ENCODE measurements at regions not wholly inside any gene's neighbourhood (a gene's known extent, or its start where the extent isn't known, plus 50 kb on each side); places are given as distances from the start of the nearest gene placed in this dataset.

GRCh38 chr11:95346265-95346664, 115.3 kb upstream of the SESN3 start:
- DNase-seq (ENCODE audit: low read depth): no peak

- no peak for DNase-seq (ENCODE audit: low read depth)
Measured at GRCh38 chr11:95345651-95346050, 114.6 kb upstream of the SESN3 start.

- DNase-seq (ENCODE audit: low read depth): no peak
Measured at GRCh38 chr11:95344932-95345642, 114.1 kb upstream of the SESN3 start.

GRCh38 chr11:95341221-95341620, 110.2 kb upstream of the SESN3 start:
- DNase-seq (ENCODE audit: low read depth): no peak

DNA sequence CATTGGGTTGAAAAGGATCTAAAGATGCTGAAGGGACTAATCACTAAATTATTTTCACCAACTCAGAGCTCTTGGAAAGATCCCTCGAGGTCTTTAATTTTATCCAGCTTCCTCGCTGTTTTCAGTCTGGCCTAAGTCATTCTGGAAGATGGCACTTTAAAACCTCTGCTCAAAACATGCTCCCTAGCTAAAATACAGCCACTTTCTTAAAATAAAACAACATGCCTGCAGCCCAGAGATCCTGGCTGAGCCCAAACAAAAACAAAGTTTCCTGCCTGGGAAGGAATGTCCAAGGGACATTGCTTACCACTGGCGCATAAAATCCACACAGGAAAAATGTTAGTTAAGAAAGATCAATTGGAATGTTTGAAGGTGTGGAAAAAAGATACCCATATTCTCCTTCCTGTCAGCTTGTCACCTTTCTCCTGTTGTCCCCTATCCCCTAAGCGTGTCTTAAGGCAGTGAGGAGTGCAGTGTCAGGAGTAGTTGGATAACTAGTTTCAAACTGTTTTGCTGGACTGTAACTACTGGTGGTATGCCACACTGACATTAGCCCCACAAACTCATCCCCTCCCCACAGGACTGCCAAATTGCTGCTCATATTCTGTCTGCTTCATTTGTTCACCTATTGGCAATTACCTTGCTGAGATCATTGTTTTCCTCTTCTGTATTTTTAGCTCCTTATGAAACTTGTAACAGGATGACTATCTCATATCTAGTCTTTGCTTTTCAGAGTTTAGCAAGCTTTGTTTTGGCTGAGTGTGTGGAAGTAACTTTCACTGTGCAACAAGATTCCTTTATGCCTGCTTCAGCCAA, 108.3 kb upstream of the SESN3 start:
- no peak for DNase-seq (ENCODE audit: low read depth)

GRCh38 chr11:95338430-95338991, 107.5 kb upstream of the SESN3 start:
- no peak for DNase-seq (ENCODE audit: low read depth)

GRCh38 chr11:95337972-95338429, 107.0 kb upstream of the SESN3 start:
- DNase-seq (ENCODE audit: low read depth): no peak

GRCh38 chr11:95337175-95337957, 106.4 kb upstream of the SESN3 start:
- no peak for DNase-seq (ENCODE audit: low read depth)

DNA sequence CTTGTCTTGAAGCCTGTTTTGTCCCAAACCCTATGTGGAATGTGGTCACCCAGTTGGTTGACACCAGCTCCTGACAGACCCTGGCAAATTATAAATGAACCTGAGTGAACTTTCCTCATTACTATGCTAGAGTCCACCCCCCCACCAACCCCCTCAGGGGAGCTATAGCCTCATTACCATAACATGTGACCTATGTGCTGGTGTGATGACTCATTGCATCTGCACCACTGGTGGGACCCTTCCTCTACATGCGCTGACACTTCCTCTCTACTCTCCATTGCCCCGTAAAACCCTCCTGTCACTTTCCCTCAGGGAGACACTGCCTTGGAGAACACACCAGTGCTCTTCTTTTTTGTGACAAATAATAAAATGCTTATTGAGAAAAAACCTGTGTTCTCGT, 105.0 kb upstream of the SESN3 start:
- DNase-seq (ENCODE audit: low read depth): no peak

GRCh38 chr11:95331161-95331560, 100.2 kb upstream of the SESN3 start:
- no peak for DNase-seq (ENCODE audit: low read depth)

DNA sequence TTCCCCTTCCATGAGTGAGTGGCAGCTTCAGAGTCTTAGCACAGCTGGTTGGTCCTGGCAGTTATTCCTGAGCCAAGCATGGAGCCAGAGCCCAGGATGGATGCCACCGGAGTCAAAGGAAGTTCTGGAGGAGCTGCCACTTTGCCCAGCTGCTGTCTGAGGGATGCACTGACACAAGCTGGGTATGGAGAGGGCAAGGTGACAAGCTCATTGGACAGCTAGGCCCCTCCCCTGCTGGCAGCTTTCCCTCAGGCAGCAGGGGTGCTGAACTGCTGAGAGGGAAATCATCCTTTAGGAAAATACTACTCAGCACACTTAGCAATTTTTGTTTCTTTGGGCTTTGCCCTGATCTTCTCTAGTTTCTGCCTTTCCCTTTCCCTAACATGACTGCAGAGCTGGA, 99.3 kb upstream of the SESN3 start:
- DNase-seq (ENCODE audit: low read depth): no peak

DNA sequence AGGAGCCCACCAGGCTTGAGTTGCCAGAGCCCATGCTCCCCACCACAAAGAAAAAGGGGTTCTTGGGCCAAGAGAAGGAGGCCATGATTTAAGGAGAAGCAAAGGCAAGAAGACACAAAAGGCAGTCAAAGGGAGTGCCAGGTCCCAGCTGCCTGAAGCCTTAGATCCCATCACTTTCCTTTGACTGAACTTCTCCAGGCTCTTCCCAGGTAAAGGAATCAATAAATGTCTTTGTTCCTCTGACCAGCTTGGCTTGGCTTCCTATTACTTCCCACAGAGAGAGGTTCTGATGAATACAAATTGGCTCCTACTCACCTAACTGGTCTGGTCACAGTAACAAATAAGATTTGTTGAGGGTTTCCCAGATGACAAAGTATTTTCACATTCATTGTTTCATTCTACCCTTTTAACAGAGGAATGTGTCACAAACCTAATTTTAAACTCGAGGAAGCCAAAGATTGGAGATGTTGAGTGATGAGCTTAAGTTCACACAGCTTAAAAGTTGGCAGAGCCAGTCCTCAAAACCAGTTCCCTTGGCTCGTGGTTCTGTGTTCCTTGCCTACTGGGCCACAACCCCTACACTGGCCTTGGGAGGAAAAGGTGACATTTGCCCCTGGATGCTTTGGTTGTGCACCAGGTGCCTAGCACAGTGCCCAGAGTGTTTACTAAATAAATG, 96.4 kb upstream of the SESN3 start:
- DNase-seq (ENCODE audit: low read depth): no peak

- no peak for DNase-seq (ENCODE audit: low read depth)
Measured at GRCh38 chr11:95325777-95326258, 94.8 kb upstream of the SESN3 start.

- no peak for DNase-seq (ENCODE audit: low read depth)
Measured at GRCh38 chr11:95324826-95325225, 93.8 kb upstream of the SESN3 start.

GRCh38 chr11:95322539-95322938, 91.5 kb upstream of the SESN3 start:
- DNase-seq (ENCODE audit: low read depth): no peak

DNA sequence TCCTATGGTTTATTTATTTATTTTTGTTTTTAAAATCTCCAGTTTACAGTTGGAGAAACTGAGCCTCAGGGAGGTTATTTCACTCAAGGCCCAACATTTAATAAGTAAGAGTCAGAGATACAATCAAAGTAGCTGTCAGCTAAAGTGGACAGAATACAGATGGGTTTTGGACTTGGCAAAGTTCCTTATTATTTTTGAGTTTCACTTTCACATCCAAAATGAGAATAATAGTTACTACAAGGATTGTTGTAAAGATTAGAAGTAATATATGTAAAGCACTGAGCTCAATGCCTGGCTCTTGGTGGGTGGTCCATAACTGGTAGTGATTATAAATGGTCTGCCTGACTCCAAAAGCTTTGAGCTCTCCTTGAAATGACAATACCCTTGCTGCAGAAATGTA, 87.5 kb upstream of the SESN3 start:
- DNase-seq (ENCODE audit: low read depth): no peak

DNA sequence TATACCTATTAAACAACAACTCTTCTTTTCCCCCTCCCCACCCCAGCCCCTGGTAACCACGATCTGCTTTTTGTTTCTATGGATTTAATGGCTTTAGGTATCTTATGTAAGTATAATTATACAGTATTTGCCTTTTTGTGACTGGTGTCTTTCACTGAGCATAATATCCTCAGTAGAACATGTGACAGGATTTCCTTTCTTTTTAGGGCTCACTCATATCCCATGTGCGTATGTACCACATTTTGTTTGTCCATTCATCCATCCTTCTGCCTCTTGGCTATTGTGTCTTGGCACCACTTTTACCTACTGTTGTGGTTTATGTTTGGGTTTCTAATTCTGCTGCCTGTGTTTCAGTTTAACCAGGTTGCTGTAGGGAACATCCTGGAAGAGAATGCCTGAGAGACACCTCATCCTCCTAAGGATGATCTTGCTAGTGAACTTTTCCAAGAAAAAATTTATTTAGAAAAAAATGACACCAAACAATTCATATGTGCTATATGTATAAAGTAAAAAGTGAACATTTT, 77.6 kb upstream of the SESN3 start:
- no peak for DNase-seq (ENCODE audit: low read depth)

DNA sequence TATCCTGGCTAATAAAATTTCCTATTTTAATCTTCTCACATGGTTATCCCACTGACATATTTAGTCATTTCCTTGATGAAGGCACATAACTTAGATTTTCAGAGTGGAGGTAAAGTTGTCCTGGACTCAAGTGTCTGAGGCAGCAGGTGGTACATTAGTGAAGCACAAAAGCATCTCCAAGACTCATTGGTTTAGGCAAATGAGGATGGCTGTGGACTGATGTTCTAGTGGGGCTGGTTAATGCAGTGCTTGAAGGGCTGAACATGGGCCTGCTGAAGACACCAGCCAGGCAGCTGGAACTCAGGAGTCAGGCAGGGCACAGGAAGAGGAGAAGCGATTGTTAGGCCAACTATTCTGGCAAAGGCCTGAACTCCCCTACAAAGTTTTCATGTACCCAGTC, 76.3 kb upstream of the SESN3 start:
- no peak for DNase-seq (ENCODE audit: low read depth)

DNA sequence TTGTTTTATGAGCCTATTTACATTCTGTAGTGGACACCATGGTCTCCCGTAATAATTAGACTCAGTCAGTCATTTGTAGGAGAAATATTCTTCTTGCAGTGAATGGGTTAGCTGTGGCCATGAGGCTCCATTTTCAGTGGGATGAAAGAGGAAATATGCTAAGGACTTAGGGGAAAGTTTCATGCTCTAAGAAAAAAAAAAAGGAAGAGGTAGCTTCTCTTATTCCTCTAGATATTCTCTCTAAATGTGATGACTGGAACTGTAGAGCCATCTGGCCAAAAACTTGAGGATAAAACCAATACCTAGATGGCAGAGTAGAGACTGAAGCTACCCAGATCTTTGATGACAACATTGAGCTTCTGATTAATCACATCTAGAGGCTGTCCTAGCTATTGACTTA, 75.8 kb upstream of the SESN3 start:
- no peak for DNase-seq (ENCODE audit: low read depth)

DNA sequence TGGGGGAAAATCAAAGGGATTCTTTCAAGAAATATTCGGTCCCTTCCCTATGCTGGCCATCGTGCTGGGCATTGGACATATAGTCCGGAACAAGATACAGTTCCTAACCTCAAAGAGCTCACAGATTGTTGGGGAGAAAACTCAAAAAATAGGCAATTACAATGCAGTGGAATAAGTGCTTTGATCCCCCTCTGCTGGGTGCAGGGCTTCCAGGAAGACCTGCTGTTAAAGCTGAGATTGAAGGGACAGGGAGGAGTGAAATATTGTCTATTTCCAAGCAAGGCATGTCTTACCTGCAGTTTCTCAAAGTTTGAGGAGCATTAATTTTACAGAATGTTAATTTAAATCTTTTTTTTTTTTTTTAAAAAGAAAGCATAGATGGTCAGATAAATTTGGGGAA, 75.1 kb upstream of the SESN3 start:
- DNase-seq (ENCODE audit: low read depth): no peak

GRCh38 chr11:95305705-95306104, 74.7 kb upstream of the SESN3 start:
- DNase-seq (ENCODE audit: low read depth): no peak

Measured in stimulated activated CD8-positive, alpha-beta memory T cell treated with anti-CD3 and anti-CD28 coated beads, Interleukin-7, amount 100 ng/mL, for 24 hours (primary cell).